NAMALWA (cell line): ENCODE measurements at regions not wholly inside any gene's neighbourhood (a gene's known extent, or its start where the extent isn't known, plus 50 kb on each side); places are given as distances from the start of the nearest gene placed in this dataset.

Source experiments
- DNase-seq: peaks from one replicate; pipeline ENCODE4 v3.0.0-alpha.2; 2015; ENCODE audit warnings: low spot score

- DNase-seq, result no peak
These were observed 194.0 kb upstream of the PPP1R3A start for GRCh38 chr7:114112806-114113205.

GRCh38 chr7:114110666-114111065 is 191.9 kb upstream of the PPP1R3A start:
- no peak for DNase-seq

GRCh38 chr7:114109721-114110120 is 190.9 kb upstream of the PPP1R3A start:
- DNase-seq, result peak; percentile 13

GRCh38 chr7:114109304-114109703 is 190.5 kb upstream of the PPP1R3A start:
- DNase-seq, result no peak

- no peak for DNase-seq
These were observed 189.7 kb upstream of the PPP1R3A start for GRCh38 chr7:114108510-114108909.

- no peak for DNase-seq
These were observed 188.7 kb upstream of the PPP1R3A start for GRCh38 chr7:114107522-114107921.

GRCh38 chr7:114104035-114104434 is 185.2 kb upstream of the PPP1R3A start:
- DNase-seq, result no peak

GRCh38 chr7:114102996-114103395 is 184.2 kb upstream of the PPP1R3A start:
- no peak for DNase-seq

- no peak for DNase-seq
These were observed 183.3 kb upstream of the PPP1R3A start for GRCh38 chr7:114102131-114102530.

GRCh38 chr7:114100810-114101209 is 182.0 kb upstream of the PPP1R3A start:
- no peak for DNase-seq

- DNase-seq, result no peak
These were observed 180.5 kb upstream of the PPP1R3A start for GRCh38 chr7:114099337-114099736.

- DNase-seq, result no peak
These were observed 177.1 kb upstream of the PPP1R3A start for GRCh38 chr7:114095885-114096284.

GRCh38 chr7:114088470-114088940 is 169.7 kb upstream of the PPP1R3A start:
- DNase-seq, result no peak

GRCh38 chr7:114087653-114088469 is 169.1 kb upstream of the PPP1R3A start:
- DNase-seq, result no peak

- DNase-seq, result no peak
These were observed 168.3 kb upstream of the PPP1R3A start for GRCh38 chr7:114086914-114087652.

- no peak for DNase-seq
These were observed 167.7 kb upstream of the PPP1R3A start for GRCh38 chr7:114086537-114086913.

- DNase-seq, result no peak
These were observed 167.0 kb upstream of the PPP1R3A start for GRCh38 chr7:114085592-114086501.

- no peak for DNase-seq
These were observed 166.4 kb upstream of the PPP1R3A start for GRCh38 chr7:114085313-114085591.

GRCh38 chr7:114084472-114085312 is 165.9 kb upstream of the PPP1R3A start:
- DNase-seq, result no peak

GRCh38 chr7:114084002-114084471 is 165.2 kb upstream of the PPP1R3A start:
- DNase-seq, result no peak
